GM04503 (cell line): ENCODE measurements at regions not wholly inside any gene's neighbourhood (a gene's known extent, or its start where the extent isn't known, plus 50 kb on each side); places are given as distances from the start of the nearest gene placed in this dataset.
"Not testable (repeated sequence)": the region's sequence is repeated elsewhere in the genome, so short reads cannot be mapped to it uniquely, and the experiment has no call there.

ENCODE experiments used
- DNase-seq: peaks from one replicate; pipeline ENCODE4 v3.0.0-alpha.2; 2012; ENCODE audit warnings: low read depth

- no peak for DNase-seq
Observed at GRCh38 chr18:73431620-73432019, 563.8 kb upstream of the NETO1 start.

DNA sequence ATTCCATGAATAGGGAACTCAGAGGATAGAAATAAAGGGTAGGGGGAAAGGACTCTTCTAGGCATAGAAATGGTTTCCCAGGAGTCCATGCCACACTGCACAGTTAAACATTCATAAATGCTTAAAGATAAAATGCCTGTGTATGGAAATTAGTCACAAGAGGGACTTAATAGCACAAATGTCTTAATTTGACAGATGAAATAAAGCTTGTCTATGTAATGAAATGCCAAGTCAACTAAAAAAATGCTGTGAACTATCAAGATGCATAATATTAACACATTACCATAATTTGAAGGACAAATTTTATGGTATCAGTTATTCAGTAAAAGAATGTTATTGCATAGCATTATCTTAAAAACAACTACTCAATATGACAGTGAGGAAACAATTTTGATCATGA lies 553.2 kb upstream of the NETO1 start:
- DNase-seq = no peak

GRCh38 chr18:73419531-73419930 lies 551.7 kb upstream of the NETO1 start:
- DNase-seq = no peak

DNA sequence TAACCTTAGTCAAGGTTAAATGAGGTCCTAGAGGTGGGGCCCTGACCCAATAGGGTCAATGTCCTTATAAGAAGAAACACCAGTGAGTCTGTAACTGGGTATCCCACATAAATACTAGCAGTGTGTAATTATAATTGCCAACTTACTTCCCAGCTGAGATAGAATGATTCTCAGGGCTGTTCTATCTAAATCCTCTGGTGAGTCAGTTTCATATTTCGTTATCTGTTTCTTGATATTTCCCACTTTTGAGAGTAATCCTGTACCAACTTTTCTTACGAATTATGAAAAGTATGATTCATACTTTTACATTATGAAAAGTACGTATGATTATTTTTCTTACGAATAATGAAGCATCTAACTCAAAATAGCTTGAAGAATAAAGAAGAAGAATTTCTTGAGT lies 546.8 kb upstream of the NETO1 start:
- DNase-seq = no peak

DNA sequence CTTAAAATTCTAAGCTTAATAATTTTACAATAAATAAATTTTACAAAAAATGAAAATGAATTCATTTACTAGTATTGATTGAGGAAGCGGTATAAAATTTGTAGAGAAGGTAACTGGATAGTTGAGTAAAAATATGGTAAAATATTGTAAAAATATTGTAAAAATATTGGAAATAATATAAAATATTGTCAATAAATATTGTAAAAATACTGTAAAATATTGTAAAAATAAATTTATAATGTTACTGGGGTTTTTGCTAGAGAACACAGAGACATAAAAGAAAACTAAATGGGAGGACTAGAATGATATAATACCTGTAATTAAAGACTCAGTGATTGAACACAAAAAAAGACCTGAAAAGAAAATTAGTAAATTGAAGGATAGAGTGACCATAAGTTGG lies 546.3 kb upstream of the NETO1 start:
- DNase-seq = no peak

DNA sequence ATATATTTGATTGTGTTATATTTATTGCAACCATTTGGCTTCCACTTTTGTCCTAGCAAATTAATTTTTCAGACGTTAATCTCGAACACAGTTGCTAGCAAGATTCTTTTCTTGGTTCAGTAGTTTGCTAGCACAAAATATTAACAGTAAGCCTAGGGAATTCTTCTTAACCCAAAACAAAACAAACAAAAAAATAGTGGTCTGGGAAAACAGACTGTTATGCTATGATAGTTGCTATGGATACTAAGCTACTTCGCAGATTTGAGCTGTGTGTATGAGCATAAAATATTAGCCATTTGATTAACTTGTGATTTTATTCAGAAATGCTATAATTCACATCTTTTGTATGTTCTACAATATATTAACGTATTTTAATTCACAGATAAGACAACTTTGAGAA lies 541.5 kb upstream of the NETO1 start:
- no peak for DNase-seq

GRCh38 chr18:73408469-73408868 lies 540.7 kb upstream of the NETO1 start:
- DNase-seq = no peak

DNA sequence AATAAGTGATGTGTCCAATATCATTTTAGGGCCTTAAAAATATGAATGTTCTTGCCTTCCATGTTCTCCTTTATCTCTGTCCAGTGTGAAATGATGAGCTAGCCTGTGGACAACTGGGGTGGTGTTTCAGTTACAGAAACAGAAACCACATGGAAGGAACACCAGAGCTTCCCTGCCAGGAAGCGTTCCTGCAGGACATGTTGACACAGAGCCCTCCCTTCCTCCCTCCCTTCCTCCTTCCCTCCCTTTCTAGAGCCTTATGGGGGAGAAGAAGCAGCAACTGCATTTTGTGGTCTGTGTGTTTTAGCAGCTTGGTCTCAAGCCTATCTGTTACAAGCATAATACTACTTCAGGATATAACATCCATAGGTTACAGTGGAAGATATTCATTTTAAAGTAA lies 539.7 kb upstream of the NETO1 start:
- no peak for DNase-seq

GRCh38 chr18:73384246-73384645 lies 516.5 kb upstream of the NETO1 start:
- no peak for DNase-seq

GRCh38 chr18:73381699-73382036 lies 513.9 kb upstream of the NETO1 start:
- no peak for DNase-seq

- DNase-seq = no peak
Observed at GRCh38 chr18:73381016-73381698, 513.4 kb upstream of the NETO1 start.

- no peak for DNase-seq
Observed at GRCh38 chr18:73366713-73367112, 498.9 kb upstream of the NETO1 start.

- peak; percentile 3 for DNase-seq
Observed at GRCh38 chr18:73365018-73365417, 497.2 kb upstream of the NETO1 start.

DNA sequence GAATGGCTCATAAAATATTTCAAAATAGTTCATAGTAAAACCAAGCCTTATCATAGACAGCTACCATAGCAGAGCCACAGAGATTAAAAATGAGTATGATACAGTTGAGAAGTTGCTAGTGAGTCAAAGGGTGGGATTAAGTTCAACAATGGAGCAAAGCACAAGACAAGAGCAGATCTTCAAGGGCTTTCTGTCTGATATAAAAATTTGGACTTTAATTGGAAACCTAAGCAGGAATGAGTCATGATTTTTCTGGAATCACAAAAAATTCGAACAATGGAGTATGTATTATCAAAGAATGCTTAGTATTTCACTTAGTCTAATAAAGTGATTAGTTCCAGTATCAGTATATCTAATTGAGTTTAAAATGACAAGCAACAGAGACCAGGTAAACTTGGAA lies 487.3 kb upstream of the NETO1 start:
- DNase-seq = no peak

DNA sequence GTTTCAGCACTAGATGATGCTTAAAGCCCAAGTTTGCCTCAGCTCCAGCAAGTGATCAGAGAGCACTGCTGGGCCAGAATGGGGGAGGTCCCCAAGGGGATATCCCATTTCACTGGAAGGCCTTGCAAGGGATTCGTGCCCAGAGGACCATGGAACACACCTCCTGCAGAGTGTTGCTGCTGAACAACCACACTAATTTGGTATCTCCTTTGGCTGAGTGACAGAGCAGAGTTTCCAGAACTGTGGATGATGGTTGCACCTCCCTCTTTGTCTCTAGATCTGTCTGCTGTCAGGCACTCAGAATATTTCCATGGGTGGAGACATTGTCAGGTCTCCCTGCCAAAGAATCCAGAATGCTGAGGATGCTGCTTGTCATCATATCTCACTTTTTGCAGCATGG lies 484.8 kb upstream of the NETO1 start:
- no peak for DNase-seq

- DNase-seq = no peak
Observed at GRCh38 chr18:73340135-73340977, 472.6 kb upstream of the NETO1 start.

- DNase-seq = no peak
Observed at GRCh38 chr18:73331212-73331772, 463.5 kb upstream of the NETO1 start.

DNA sequence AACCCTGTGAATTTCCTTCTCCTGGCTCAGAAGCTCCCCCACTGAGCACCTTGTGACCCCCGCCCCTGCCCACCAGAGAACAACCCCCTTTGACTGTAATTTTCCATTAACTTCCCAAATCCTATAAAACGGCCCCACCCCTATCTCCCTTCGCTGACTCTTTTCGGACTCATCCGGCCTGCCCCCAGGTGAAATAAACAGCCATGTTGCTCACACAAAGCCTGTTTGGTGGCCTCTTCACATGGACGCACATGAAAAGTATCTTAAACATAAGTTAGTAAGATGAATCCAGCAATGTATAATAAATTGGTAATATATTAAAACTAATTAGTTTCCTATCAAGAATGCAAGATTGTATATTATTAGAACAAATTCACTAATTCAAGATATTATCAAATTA lies 462.3 kb upstream of the NETO1 start:
- not testable (repeated sequence) for DNase-seq

- DNase-seq = not testable (repeated sequence)
Observed at GRCh38 chr18:73324187-73324831, 456.5 kb upstream of the NETO1 start.

DNA sequence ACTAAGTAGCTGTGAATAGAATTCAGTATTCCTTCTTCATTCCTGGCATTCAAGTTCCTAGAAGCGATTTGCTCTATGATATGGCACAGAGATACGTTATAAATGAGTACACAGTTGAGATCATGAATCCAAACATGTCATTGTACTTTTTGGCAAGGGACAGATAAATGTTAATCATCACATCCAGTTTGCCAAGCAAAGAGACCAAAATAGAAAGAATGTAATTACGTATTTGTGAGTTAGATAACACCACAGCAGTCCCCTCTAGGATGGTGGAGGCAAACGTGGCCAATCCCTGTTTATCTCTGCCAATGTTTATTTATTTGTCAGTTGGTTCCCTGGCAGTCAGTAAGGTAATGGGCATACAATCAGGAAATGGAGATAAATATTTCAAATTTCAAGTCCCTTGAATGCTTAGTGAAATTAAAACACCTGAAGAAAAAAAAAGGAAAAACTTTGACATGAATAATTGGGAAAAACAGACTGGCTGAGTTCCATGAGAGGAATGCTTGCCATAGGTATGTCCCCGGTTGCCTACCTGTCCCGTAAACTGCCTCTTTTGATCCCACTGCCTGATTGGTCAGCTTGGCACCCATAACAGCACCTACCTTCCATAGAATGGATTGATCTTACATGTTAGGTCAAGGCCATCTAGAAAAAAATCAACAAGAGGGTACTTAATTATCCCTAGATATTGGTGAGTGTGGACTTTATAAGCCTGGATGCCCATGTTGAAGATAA lies 451.1 kb upstream of the NETO1 start:
- no peak for DNase-seq

DNA sequence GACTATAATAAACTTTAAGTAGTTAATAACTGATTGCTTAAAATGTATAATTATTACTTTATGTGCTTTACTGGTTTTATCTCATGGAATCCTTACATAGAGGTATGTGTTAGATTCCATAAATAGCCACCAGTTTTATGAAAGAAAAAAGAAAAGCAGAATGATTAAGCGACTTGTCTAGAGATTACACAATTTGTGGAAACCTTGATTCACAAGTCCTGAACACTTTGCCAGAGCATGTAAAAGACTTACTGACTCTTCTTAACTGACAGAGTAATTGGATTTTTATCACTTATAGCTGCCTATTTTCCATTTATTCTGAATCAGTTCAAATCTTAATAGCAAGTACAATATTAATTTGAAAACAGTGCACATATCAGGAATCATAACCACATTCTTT lies 448.7 kb upstream of the NETO1 start:
- no peak for DNase-seq

DNA sequence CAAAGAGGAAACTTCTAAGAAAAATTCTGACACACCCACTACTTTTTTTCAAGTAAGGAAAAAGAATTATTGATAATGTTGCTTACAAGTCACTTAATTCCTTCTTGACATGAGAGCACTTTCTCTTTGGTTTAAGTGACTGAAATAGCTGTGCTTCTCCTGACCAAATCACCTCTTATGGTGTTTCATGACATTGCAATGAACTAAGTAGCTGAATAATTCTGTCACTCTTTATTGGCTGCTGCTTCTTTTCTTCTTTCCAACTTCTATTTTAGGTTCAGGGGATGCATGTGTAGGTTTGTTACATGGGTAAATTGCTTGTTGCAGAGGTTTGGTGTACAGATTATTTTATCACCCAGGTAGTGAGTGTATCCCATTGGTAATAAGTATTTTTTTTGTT lies 447.6 kb upstream of the NETO1 start:
- DNase-seq = no peak
